ENCODE measurements at regions not wholly inside any gene's neighbourhood (a gene's known extent, or its start where the extent isn't known, plus 50 kb on each side); places are given as distances from the start of the nearest gene placed in this dataset.
"Not testable (repeated sequence)": the region's sequence is repeated elsewhere in the genome, so short reads cannot be mapped to it uniquely, and the experiment has no call there.

DNA sequence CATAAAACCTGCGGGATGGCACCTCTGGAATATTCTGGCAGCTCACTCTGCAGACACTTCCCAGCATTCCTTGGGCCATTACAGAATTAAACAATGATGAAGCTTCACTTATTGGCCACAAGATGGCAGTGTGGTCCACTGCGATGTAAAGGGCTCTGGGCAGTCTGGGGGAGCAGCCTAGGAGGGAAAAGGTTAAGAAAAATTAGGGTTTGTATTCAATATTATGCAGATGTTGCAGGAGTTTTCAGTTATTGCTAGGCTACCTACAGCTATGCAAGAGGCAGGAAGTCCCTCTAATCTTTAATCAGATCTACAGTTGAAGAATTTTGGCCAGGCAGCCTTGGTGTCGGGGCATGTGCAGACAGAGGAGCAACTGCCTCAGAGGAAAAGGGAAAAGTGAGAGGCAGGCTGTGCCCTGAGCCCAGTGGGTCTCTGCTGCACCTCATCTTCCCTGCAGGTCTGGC lies 233.2 kb upstream of the PRSS1 start:
- H3K27ac ChIP-seq, result no peak overlapping the region
- no peak for TF ChIP-seq ZFX (IDR thresholded peaks at IDR 0.05; ENCODE audit: borderline replicate concordance)
- TF ChIP-seq, protein P1, sequence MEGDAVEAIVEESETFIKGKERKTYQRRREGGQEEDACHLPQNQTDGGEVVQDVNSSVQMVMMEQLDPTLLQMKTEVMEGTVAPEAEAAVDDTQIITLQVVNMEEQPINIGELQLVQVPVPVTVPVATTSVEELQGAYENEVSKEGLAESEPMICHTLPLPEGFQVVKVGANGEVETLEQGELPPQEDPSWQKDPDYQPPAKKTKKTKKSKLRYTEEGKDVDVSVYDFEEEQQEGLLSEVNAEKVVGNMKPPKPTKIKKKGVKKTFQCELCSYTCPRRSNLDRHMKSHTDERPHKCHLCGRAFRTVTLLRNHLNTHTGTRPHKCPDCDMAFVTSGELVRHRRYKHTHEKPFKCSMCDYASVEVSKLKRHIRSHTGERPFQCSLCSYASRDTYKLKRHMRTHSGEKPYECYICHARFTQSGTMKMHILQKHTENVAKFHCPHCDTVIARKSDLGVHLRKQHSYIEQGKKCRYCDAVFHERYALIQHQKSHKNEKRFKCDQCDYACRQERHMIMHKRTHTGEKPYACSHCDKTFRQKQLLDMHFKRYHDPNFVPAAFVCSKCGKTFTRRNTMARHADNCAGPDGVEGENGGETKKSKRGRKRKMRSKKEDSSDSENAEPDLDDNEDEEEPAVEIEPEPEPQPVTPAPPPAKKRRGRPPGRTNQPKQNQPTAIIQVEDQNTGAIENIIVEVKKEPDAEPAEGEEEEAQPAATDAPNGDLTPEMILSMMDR (IDR thresholded peaks at IDR 0.05), result peak; percentile 95

DNA sequence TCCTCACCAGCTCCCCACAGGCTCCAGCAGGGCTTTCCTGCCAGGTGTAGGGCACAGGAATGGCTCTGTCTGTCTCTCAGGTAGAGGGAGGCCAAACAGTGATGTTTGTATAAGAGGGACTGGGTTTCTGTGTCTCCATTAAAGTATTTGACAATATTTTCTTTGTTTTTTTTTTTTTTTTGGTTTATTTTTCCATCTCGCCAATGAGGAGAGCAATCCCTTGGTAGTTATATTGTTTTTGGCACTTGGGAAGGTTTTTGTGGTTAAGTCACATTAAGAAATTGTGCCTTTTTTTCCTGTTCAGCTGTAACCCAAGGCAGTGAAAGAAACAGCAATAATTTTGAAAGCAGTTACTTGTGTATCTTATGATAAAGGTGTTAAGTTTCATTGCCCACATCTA lies 234.6 kb upstream of the PRSS1 start:
- not testable (repeated sequence) for H3K27ac ChIP-seq

DNA sequence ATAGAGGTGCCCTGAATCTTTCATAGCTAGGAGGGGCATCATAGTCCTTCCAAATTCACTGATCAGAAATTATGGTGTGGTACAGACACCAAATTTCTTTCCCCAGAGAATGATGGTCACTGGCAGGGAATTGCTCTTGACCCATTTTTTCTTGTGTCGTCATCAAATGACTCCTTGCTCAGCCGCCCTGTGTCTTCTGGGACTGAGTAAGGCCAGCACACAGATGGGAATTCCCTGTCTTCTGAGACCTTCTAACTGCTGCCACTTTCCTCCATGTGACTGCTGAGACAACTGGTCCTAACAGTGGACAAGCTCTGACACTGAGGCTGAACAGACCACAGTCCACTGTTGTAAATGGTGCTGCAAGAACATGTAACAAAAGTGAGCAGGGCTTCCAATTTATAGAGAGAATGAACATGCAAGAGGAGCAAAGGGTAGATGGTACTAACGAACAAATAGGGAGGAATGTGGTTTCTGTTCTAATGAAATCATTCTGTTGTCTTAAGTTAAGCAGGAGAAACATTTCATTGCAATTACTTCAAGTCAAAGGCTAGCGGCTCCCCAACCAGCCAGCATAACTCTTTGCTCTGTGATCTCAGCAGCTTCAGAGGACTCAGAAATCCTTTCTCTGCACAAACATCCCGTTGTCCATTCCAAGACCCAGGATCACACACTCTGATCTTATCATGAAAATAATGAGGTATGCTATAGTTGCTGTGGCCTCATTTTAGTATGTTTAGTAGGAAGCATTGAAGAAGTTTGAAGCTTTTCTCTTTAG lies 235.9 kb upstream of the PRSS1 start:
- H3K27ac ChIP-seq, result no peak overlapping the region
- no peak for TF ChIP-seq ZFX (IDR thresholded peaks at IDR 0.05; ENCODE audit: borderline replicate concordance)
- TF ChIP-seq, protein P1 (IDR thresholded peaks at IDR 0.05), result no peak

DNA sequence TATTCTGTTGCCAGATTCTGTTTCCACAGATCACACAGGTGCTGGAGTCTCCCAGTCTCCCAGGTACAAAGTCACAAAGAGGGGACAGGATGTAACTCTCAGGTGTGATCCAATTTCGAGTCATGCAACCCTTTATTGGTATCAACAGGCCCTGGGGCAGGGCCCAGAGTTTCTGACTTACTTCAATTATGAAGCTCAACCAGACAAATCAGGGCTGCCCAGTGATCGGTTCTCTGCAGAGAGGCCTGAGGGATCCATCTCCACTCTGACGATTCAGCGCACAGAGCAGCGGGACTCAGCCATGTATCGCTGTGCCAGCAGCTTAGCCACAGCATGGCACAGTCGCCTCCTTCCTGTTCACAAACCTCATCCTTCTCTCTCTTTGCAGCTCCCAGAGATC lies 237.5 kb upstream of the PRSS1 start:
- H3K27ac ChIP-seq, result no peak overlapping the region

DNA sequence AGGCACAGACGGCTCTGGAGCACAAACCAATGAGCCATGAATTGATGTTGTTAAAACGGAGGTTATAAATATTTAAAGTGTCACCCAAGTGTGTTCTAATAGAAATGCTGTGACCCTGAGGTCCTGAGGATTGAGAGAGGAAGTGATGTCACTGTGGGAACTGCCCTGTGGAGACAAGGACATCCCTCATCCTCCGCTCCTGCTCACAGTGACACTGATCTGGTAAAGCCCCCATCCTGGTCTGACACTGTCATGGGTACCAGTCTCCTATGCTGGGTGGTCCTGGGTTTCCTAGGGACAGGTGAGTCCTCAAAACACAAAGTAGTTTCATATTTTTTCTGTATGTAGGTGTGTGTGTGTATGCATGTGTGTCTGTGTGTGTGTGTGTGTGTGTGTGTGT lies 237.9 kb upstream of the PRSS1 start:
- no peak for TF ChIP-seq ZFX (IDR thresholded peaks at IDR 0.05; ENCODE audit: borderline replicate concordance)
- TF ChIP-seq, protein P1 (IDR thresholded peaks at IDR 0.05), result no peak

More for the DNA sequence above, 237.5 kb upstream of the PRSS1 start:
- TF ChIP-seq ZFX (IDR thresholded peaks at IDR 0.05; ENCODE audit: borderline replicate concordance), result no peak
- TF ChIP-seq, protein P1 (IDR thresholded peaks at IDR 0.05), result no peak

DNA sequence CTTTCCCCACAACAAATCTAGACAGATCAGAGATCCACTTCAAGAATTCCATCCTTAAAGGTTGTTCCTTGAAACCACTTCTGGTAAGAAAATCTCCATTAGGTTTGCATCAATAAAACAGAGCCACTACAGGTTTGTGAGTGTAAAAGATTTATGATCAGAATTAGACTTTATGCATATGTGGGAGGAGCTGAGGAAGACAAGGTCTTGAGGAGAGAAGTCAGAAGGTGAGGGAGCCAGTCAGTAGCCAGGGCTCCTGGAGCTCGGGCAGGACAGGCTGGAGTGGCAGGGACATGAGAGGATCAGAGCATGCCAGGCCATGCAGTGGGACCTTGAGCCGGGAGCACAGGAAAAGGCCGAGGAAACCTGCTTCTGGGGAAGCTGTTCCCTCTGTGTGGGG lies 240.0 kb upstream of the PRSS1 start:
- H3K27ac ChIP-seq, result not testable (repeated sequence)

More for the DNA sequence above, 237.9 kb upstream of the PRSS1 start:
- H3K27ac ChIP-seq, result no peak overlapping the region

DNA sequence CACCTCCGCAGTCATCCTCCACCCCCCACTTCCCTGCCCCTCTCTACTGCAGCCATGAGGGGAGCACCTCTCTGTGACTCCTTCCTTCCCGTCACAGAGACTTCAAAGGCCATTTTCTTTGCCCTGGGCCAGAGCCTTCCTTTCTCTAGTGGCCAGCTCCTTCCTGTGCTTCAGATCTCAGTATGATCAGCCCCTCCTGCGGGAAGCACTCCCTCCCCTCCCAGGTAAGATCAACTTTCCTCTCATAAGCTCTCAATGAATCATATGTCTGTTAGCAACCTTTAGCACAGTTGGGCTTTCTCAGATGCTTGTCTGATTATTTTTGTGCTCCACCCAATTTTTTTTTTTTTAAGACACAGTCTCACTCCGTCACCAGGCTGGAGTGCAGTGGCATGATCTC lies 241.0 kb upstream of the PRSS1 start:
- TF ChIP-seq ZFX (IDR thresholded peaks at IDR 0.05; ENCODE audit: borderline replicate concordance), result no peak
- TF ChIP-seq, protein P1 (IDR thresholded peaks at IDR 0.05), result no peak
- H3K27ac ChIP-seq, result no peak overlapping the region

DNA sequence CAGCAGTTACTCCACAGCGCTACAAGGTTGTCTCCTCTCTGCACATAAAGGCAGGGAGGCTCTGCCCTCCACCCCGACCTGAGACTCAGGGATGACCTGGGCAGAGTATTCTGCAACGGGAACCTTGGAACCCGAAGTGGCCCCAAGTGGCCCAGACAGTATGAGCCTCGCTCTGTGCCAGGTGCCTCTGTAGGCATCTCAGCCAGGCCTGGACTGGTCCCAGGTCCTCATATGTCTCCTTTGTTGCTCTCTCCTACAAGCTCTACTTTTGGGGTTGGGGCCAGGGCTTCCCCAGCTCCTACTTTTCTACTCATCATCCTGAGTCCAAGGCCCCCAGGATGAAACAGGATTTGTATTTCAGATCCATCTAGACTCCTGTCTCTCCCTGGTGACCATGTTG lies 241.5 kb upstream of the PRSS1 start:
- no peak overlapping the region for H3K27ac ChIP-seq

DNA sequence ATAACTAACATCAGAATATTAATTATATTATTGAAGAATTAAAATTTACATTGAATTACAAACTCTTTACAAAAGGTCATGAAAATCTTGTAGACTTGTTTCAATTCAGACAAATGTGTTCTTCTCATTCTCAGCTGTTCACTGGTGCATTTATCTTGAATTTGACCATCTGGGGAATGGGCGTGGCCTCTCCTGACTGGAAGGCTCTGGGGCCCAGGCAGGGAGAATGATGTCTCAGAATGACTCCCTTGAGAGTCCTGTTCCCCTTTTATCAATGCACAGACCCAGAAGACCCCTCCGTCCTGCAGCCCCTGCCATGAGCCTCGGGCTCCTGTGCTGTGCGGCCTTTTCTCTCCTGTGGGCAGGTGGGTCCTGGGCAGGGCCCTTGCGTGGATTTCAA lies 242.2 kb upstream of the PRSS1 start:
- H3K27ac ChIP-seq, result not testable (repeated sequence)

More for the DNA sequence above, 241.5 kb upstream of the PRSS1 start:
- TF ChIP-seq, protein P1 (IDR thresholded peaks at IDR 0.05), result no peak
- TF ChIP-seq ZFX (IDR thresholded peaks at IDR 0.05; ENCODE audit: borderline replicate concordance), result no peak

Measured in 22Rv1 (cell line).